Tibial nerve (tissue), 4 donors: ENCODE measurements at regions not wholly inside any gene's neighbourhood (a gene's known extent, or its start where the extent isn't known, plus 50 kb on each side); places are given as distances from the start of the nearest gene placed in this dataset.

ENCODE experiments used
- CTCF ChIP-seq, 5 experiments: fragments of 200-600 bp in 3 of 5; fragments of 450-650 bp in 2 of 5; sonication (generic) in 3 of 5; IDR thresholded peaks; one replicate each; pipeline ENCODE4 v1.5.1; 2016 to 2019; ENCODE audit warnings: antibody characterized with exemption in 5 of 5, mild to moderate bottlenecking in 3 of 5, moderate library complexity in 2 of 5
- EP300 ChIP-seq, 2 donors: sonication (generic); formaldehyde crosslinking; IDR thresholded peaks; one replicate each; pipeline ENCODE4 v1.6.1; 2017; ENCODE audit warnings: antibody characterized with exemption in 2 of 2, mild to moderate bottlenecking in 1 of 2
- POLR2A ChIP-seq, 2 donors: fragments of 450-650 bp; IDR thresholded peaks; one replicate each; pipeline ENCODE4 v1.6.1; 2017; ENCODE audit warnings: antibody characterized with exemption in 2 of 2, mild to moderate bottlenecking in 2 of 2, moderate library complexity in 2 of 2

DNA sequence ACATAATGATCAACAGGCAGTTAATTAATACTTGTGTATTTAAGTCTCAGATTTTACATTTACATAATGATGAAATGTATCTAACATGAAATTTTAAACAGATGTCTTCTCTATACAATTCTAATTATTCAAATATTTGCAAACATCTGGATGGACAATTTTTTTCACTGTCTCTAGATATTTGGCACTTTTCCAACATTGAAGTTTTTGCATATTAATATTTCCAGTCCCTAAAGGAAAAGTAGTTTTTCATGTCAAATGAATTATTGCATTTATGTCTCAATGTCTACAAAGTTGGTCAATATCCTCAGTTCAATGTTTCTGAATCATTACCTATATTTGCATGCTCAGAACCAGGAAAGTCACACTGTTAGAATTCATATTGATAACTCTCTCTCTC, 560.9 kb upstream of the PKDCC start:
- no peak for TF ChIP-seq CTCF (IDR thresholded peaks at IDR 0.05)
- no peak for TF ChIP-seq POLR2A (IDR thresholded peaks at IDR 0.05)
- no peak for TF ChIP-seq EP300 (IDR thresholded peaks at IDR 0.05)
